ENCODE measurements at regions not wholly inside any gene's neighbourhood (a gene's known extent, or its start where the extent isn't known, plus 50 kb on each side); places are given as distances from the start of the nearest gene placed in this dataset.
"Not testable (repeated sequence)": the region's sequence is repeated elsewhere in the genome, so short reads cannot be mapped to it uniquely, and the experiment has no call there.

GRCh38 chrX:104360774-104361173, 106.0 kb upstream of the ESX1 start:
- H3K27ac Mint-ChIP-seq; DNase-seq; H3K36me3 Mint-ChIP-seq; intact Hi-C loops (cut with micrococcal nuclease); H3K9me3 Mint-ChIP-seq; CTCF ChIA-PET; H3K4me3 Mint-ChIP-seq; POLR2A ChIA-PET; H3K27me3 Mint-ChIP-seq; H3K4me1 Mint-ChIP-seq (ENCODE audit: low read depth): not testable (repeated sequence)

- H3K27me3 Mint-ChIP-seq = no peaks in the 10 kb centered on the region
- H3K9me3 Mint-ChIP-seq = no peaks in the 10 kb centered on the region
- H3K27ac Mint-ChIP-seq = no peak overlapping the region
- ChIA-PET CTCF (no interaction called here), POLR2A (no interaction called here)
- no peaks in the 10 kb centered on the region for H3K4me1 Mint-ChIP-seq (ENCODE audit: low read depth)
- intact Hi-C loops (cut with micrococcal nuclease) = no loop called here
- no peak for DNase-seq
- no peaks in the 10 kb centered on the region for H3K36me3 Mint-ChIP-seq
- H3K4me3 Mint-ChIP-seq = no peak overlapping the region
These were observed 104.4 kb upstream of the ESX1 start for GRCh38 chrX:104359124-104359523.

DNA sequence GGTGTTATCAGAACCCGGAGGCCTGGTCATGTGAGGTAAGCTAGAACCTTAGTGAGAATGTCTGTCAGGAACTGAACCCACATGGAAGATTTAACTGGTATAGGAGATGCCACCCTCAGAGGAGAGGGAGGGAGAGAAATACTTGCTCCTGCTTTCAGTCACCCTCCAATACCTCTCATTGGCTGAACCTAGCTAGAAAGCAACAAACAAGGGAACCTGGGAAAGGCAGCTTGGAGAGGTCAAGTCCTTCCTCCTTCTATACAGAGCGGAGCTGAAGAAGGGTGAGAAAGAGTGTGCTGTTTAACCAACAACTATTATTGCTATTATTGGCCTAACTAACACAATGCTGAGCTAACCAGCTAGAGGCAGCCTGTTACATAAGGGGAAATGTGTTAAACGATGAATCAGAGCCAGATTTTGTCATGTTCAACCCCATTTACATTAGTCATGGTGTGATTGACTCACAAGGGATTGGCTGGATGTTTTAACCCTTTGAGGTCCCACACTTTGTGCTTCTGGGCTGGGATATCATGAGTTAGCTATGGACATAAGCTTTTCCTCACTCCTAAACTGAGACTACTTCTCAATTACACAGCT, 96.5 kb upstream of the ESX1 start:
- intact Hi-C loops (cut with micrococcal nuclease) = no loop called here
- Mint-ChIP-seq H3K27ac (no peak overlapping the region), H3K4me3 (no peak overlapping the region), H3K9me3 (no peaks in the 10 kb centered on the region), H3K4me1 (ENCODE audit: low read depth) (no peaks in the 10 kb centered on the region), H3K27me3 (peaks cover 3% of the 10 kb centered on the region), H3K36me3 (no peaks in the 10 kb centered on the region)
- ChIA-PET POLR2A (no interaction called here), CTCF (no interaction called here)
- DNase-seq = no peak

GRCh38 chrX:104347860-104348259, 93.1 kb upstream of the ESX1 start:
- H3K9me3 Mint-ChIP-seq = no peaks in the 10 kb centered on the region
- H3K27me3 Mint-ChIP-seq = peaks cover 2% of the 10 kb centered on the region
- H3K4me1 Mint-ChIP-seq (ENCODE audit: low read depth) = no peaks in the 10 kb centered on the region
- CTCF ChIA-PET = no interaction called here
- no peaks in the 10 kb centered on the region for H3K36me3 Mint-ChIP-seq
- POLR2A ChIA-PET = no interaction called here
- DNase-seq = no peak
- H3K27ac Mint-ChIP-seq = no peak overlapping the region
- no peak overlapping the region for H3K4me3 Mint-ChIP-seq
- intact Hi-C loops (cut with micrococcal nuclease) = no loop called here

GRCh38 chrX:104343428-104344129, 88.8 kb upstream of the ESX1 start:
- no peaks in the 10 kb centered on the region for H3K9me3 Mint-ChIP-seq
- DNase-seq = peak; percentile 30
- no peaks in the 10 kb centered on the region for H3K36me3 Mint-ChIP-seq
- no peak overlapping the region for H3K27ac Mint-ChIP-seq
- intact Hi-C loops (cut with micrococcal nuclease) = no loop called here
- no peaks in the 10 kb centered on the region for H3K27me3 Mint-ChIP-seq
- ChIA-PET POLR2A (no interaction called here), CTCF (no interaction called here)
- H3K4me3 Mint-ChIP-seq = no peak overlapping the region
- no peaks in the 10 kb centered on the region for H3K4me1 Mint-ChIP-seq (ENCODE audit: low read depth)

DNA sequence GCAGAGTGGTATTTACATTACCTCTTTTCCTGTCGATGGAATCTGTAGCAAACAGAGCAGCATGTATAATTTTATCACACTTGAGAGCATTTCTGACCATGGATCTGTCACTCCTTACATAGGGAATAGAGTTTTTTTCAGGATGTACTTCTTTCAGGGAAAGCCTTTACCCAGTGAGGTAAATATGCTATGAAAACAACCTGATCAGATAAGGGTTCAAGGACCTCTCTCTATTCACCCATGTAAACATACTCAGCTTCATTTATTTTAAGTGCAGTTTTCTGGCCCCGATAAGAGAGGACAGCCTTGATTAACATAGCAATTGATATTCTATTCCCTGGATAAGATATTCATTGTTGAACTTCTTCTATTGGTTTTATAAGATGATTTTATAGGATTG, 87.3 kb upstream of the ESX1 start:
- ChIA-PET CTCF (interaction anchor here (1.1 to 1.4 kb wide), 2 partner anchors 9 to 147 kb away, joined by 3 to 4 read pairs; no protein-coding TSS in a partner anchor), POLR2A (no interaction called here)
- no peak for DNase-seq
- H3K4me3 Mint-ChIP-seq = no peak overlapping the region
- intact Hi-C loops (cut with micrococcal nuclease) = no loop called here
- no peaks in the 10 kb centered on the region for H3K4me1 Mint-ChIP-seq (ENCODE audit: low read depth)
- no peaks in the 10 kb centered on the region for H3K27me3 Mint-ChIP-seq
- no peaks in the 10 kb centered on the region for H3K9me3 Mint-ChIP-seq
- H3K27ac Mint-ChIP-seq = no peak overlapping the region
- no peaks in the 10 kb centered on the region for H3K36me3 Mint-ChIP-seq

GRCh38 chrX:104335756-104336155, 81.0 kb upstream of the ESX1 start:
- POLR2A ChIA-PET = no interaction called here
- no peak for DNase-seq
- CTCF ChIA-PET = interaction anchor here (1.0 kb wide), 1 partner anchor 9 kb away, joined by 3 read pairs; no protein-coding TSS in a partner anchor
- Mint-ChIP-seq H3K9me3 (no peaks in the 10 kb centered on the region), H3K27ac (no peak overlapping the region), H3K4me1 (ENCODE audit: low read depth) (no peaks in the 10 kb centered on the region), H3K36me3 (no peaks in the 10 kb centered on the region), H3K27me3 (no peaks in the 10 kb centered on the region), H3K4me3 (no peak overlapping the region)
- intact Hi-C loops (cut with micrococcal nuclease) = no loop called here

GRCh38 chrX:104334971-104335370, 80.2 kb upstream of the ESX1 start:
- no peaks in the 10 kb centered on the region for H3K9me3 Mint-ChIP-seq
- H3K4me1 Mint-ChIP-seq (ENCODE audit: low read depth) = no peaks in the 10 kb centered on the region
- no peak overlapping the region for H3K27ac Mint-ChIP-seq
- H3K4me3 Mint-ChIP-seq = no peak overlapping the region
- ChIA-PET POLR2A (no interaction called here), CTCF (interaction anchor here (1.0 kb wide), 1 partner anchor 10 kb away, joined by 3 read pairs; no protein-coding TSS in a partner anchor)
- no peak for DNase-seq
- no peaks in the 10 kb centered on the region for H3K27me3 Mint-ChIP-seq
- no peaks in the 10 kb centered on the region for H3K36me3 Mint-ChIP-seq
- intact Hi-C loops (cut with micrococcal nuclease) = no loop called here

DNA sequence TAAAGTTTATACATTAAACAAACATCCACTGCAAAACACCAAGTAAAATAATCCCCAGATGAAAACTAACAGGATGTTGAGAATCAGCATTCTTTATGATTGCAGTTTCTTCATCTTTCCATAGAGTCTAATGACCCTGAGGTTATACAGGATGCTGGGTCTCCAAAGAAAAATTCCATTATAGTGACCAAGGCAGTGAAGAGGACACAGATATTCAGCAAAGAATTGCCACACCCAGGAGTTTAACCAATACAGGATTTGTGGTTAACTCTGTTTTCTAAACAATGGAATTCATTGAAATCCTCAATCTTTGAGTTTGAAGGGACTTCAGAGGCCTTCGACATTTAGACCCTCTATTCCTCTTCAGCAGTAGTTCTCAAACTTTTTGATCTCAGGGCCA, 76.2 kb upstream of the ESX1 start:
- no peaks in the 10 kb centered on the region for H3K9me3 Mint-ChIP-seq
- no peak overlapping the region for H3K4me3 Mint-ChIP-seq
- CTCF ChIA-PET = no interaction called here
- no peaks in the 10 kb centered on the region for H3K27me3 Mint-ChIP-seq
- POLR2A ChIA-PET = no interaction called here
- H3K36me3 Mint-ChIP-seq = no peaks in the 10 kb centered on the region
- DNase-seq = no peak
- intact Hi-C loops (cut with micrococcal nuclease) = no loop called here
- no peak overlapping the region for H3K27ac Mint-ChIP-seq
- H3K4me1 Mint-ChIP-seq (ENCODE audit: low read depth) = no peaks in the 10 kb centered on the region

GRCh38 chrX:104329731-104330130, 75.0 kb upstream of the ESX1 start:
- H3K9me3 Mint-ChIP-seq = no peaks in the 10 kb centered on the region
- H3K36me3 Mint-ChIP-seq = no peaks in the 10 kb centered on the region
- ChIA-PET CTCF (no interaction called here), POLR2A (no interaction called here)
- intact Hi-C loops (cut with micrococcal nuclease) = no loop called here
- H3K27ac Mint-ChIP-seq = no peak overlapping the region
- DNase-seq = no peak
- H3K4me3 Mint-ChIP-seq = no peak overlapping the region
- H3K27me3 Mint-ChIP-seq = no peaks in the 10 kb centered on the region
- no peaks in the 10 kb centered on the region for H3K4me1 Mint-ChIP-seq (ENCODE audit: low read depth)

DNA sequence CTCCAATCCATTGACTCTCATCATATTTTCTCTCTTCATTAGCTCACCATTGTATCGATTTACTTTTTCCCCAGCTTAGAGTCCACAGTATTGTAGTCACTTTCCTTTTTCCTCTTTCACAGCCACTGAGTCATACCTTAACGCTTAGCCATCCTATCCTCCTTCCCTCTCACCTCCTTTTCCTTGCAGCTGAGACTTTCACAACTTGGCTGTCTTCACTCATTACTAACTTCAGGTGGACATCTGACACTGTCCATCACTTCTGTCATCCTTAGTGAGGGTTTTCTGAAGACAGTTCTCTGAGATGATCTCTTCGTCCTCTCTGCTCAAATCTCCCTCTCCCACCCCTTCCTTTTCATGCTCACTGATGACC, 70.5 kb upstream of the ESX1 start:
- intact Hi-C loops (cut with micrococcal nuclease) = no loop called here
- Mint-ChIP-seq H3K27ac (no peak overlapping the region), H3K9me3 (no peaks in the 10 kb centered on the region), H3K4me3 (no peak overlapping the region), H3K4me1 (ENCODE audit: low read depth) (no peaks in the 10 kb centered on the region), H3K27me3 (no peaks in the 10 kb centered on the region), H3K36me3 (no peaks in the 10 kb centered on the region)
- CTCF ChIA-PET = no interaction called here
- DNase-seq = no peak
- POLR2A ChIA-PET = no interaction called here

GRCh38 chrX:104324461-104325212, 69.9 kb upstream of the ESX1 start:
- CTCF ChIA-PET = no interaction called here

GRCh38 chrX:104319346-104319745, 64.6 kb upstream of the ESX1 start:
- Mint-ChIP-seq H3K4me1 (ENCODE audit: low read depth) (no peaks in the 10 kb centered on the region), H3K4me3 (no peak overlapping the region), H3K27me3 (no peaks in the 10 kb centered on the region), H3K9me3 (no peaks in the 10 kb centered on the region), H3K27ac (no peak overlapping the region), H3K36me3 (no peaks in the 10 kb centered on the region)
- ChIA-PET CTCF (no interaction called here), POLR2A (no interaction called here)
- intact Hi-C loops (cut with micrococcal nuclease) = no loop called here
- no peak for DNase-seq

More at GRCh38 chrX:104324461-104325212, 69.9 kb upstream of the ESX1 start:
- Mint-ChIP-seq H3K4me3 (no peak overlapping the region), H3K27ac (no peak overlapping the region), H3K27me3 (no peaks in the 10 kb centered on the region), H3K9me3 (no peaks in the 10 kb centered on the region), H3K4me1 (ENCODE audit: low read depth) (no peaks in the 10 kb centered on the region), H3K36me3 (no peaks in the 10 kb centered on the region)
- no peak for DNase-seq
- POLR2A ChIA-PET = no interaction called here
- intact Hi-C loops (cut with micrococcal nuclease) = no loop called here

Measured in activated CD4-positive, alpha-beta memory T cell treated with anti-CD3 and anti-CD28 coated beads for 36 hours (primary cell).